ENCODE measurements at regions not wholly inside any gene's neighbourhood (a gene's known extent, or its start where the extent isn't known, plus 50 kb on each side); places are given as distances from the start of the nearest gene placed in this dataset.

- H3K27ac Mint-ChIP-seq, result no peak overlapping the region
- H3K4me3 Mint-ChIP-seq, result no peak overlapping the region
Observed at GRCh38 chr4:154004016-154004415, 215.1 kb upstream of the SFRP2 start.

GRCh38 chr4:154003378-154003777 lies 214.5 kb upstream of the SFRP2 start:
- no peak overlapping the region for H3K4me3 Mint-ChIP-seq
- H3K27me3 Mint-ChIP-seq, result no peaks in the 10 kb centered on the region
- H3K36me3 Mint-ChIP-seq, result no peaks in the 10 kb centered on the region
- H3K9me3 Mint-ChIP-seq, result no peaks in the 10 kb centered on the region
- no peaks in the 10 kb centered on the region for H3K4me1 Mint-ChIP-seq
- no peak overlapping the region for H3K27ac Mint-ChIP-seq
- CTCF ChIA-PET, result no interaction called here
- no peak for DNase-seq

More at GRCh38 chr4:154004016-154004415, 215.1 kb upstream of the SFRP2 start:
- H3K9me3 Mint-ChIP-seq, result no peaks in the 10 kb centered on the region
- H3K4me1 Mint-ChIP-seq, result no peaks in the 10 kb centered on the region
- CTCF ChIA-PET, result no interaction called here
- no peaks in the 10 kb centered on the region for H3K27me3 Mint-ChIP-seq
- DNase-seq, result no peak
- H3K36me3 Mint-ChIP-seq, result no peaks in the 10 kb centered on the region

- no peak overlapping the region for H3K27ac Mint-ChIP-seq
- no peaks in the 10 kb centered on the region for H3K4me1 Mint-ChIP-seq
- no peak overlapping the region for H3K4me3 Mint-ChIP-seq
- DNase-seq, result no peak
- CTCF ChIA-PET, result no interaction called here
- H3K9me3 Mint-ChIP-seq, result peaks cover 6% of the 10 kb centered on the region
- H3K36me3 Mint-ChIP-seq, result no peaks in the 10 kb centered on the region
- peaks cover 9% of the 10 kb centered on the region for H3K27me3 Mint-ChIP-seq
Observed at GRCh38 chr4:154001193-154001592, 212.3 kb upstream of the SFRP2 start.

- Mint-ChIP-seq H3K4me3 (no peak overlapping the region), H3K27ac (no peak overlapping the region), H3K9me3 (peaks cover 7% of the 10 kb centered on the region), H3K4me1 (no peaks in the 10 kb centered on the region), H3K27me3 (peaks cover 9% of the 10 kb centered on the region), H3K36me3 (no peaks in the 10 kb centered on the region)
- DNase-seq, result no peak
- CTCF ChIA-PET, result no interaction called here
Observed at GRCh38 chr4:153997516-153997915, 208.6 kb upstream of the SFRP2 start.

GRCh38 chr4:153989505-153989904 lies 200.6 kb upstream of the SFRP2 start:
- H3K36me3 Mint-ChIP-seq, result no peaks in the 10 kb centered on the region
- no peaks in the 10 kb centered on the region for H3K4me1 Mint-ChIP-seq
- H3K27me3 Mint-ChIP-seq, result peaks cover 4% of the 10 kb centered on the region
- CTCF ChIA-PET, result no interaction called here
- DNase-seq, result no peak
- no peak overlapping the region for H3K4me3 Mint-ChIP-seq
- H3K27ac Mint-ChIP-seq, result no peak overlapping the region
- H3K9me3 Mint-ChIP-seq, result no peaks in the 10 kb centered on the region

GRCh38 chr4:153988492-153989363 lies 199.8 kb upstream of the SFRP2 start:
- Mint-ChIP-seq H3K9me3 (no peaks in the 10 kb centered on the region), H3K4me3 (no peak overlapping the region), H3K4me1 (no peaks in the 10 kb centered on the region), H3K27ac (no peak overlapping the region), H3K36me3 (no peaks in the 10 kb centered on the region), H3K27me3 (peaks cover 4% of the 10 kb centered on the region)
- CTCF ChIA-PET, result no interaction called here
- no peak for DNase-seq

- Mint-ChIP-seq H3K4me3 (no peak overlapping the region), H3K27me3 (peaks cover 4% of the 10 kb centered on the region)
- CTCF ChIA-PET, result no interaction called here
Observed at GRCh38 chr4:153987291-153987690, 198.4 kb upstream of the SFRP2 start.

GRCh38 chr4:153976954-153977353 lies 188.1 kb upstream of the SFRP2 start:
- H3K27me3 Mint-ChIP-seq, result no peaks in the 10 kb centered on the region

More at GRCh38 chr4:153987291-153987690, 198.4 kb upstream of the SFRP2 start:
- no peaks in the 10 kb centered on the region for H3K36me3 Mint-ChIP-seq
- DNase-seq, result no peak
- no peak overlapping the region for H3K27ac Mint-ChIP-seq
- H3K9me3 Mint-ChIP-seq, result no peaks in the 10 kb centered on the region
- no peaks in the 10 kb centered on the region for H3K4me1 Mint-ChIP-seq

GRCh38 chr4:153974452-153974851 lies 185.6 kb upstream of the SFRP2 start:
- no peak for DNase-seq
- no peak overlapping the region for H3K27ac Mint-ChIP-seq
- no peak overlapping the region for H3K4me3 Mint-ChIP-seq
- H3K27me3 Mint-ChIP-seq, result no peaks in the 10 kb centered on the region
- CTCF ChIA-PET, result no interaction called here
- no peaks in the 10 kb centered on the region for H3K36me3 Mint-ChIP-seq
- peaks cover 16% of the 10 kb centered on the region for H3K9me3 Mint-ChIP-seq
- H3K4me1 Mint-ChIP-seq, result no peaks in the 10 kb centered on the region

More at GRCh38 chr4:153976954-153977353, 188.1 kb upstream of the SFRP2 start:
- no peaks in the 10 kb centered on the region for H3K36me3 Mint-ChIP-seq
- H3K9me3 Mint-ChIP-seq, result peaks cover 16% of the 10 kb centered on the region
- no peaks in the 10 kb centered on the region for H3K4me1 Mint-ChIP-seq
- no peak for DNase-seq
- CTCF ChIA-PET, result no interaction called here
- no peak overlapping the region for H3K4me3 Mint-ChIP-seq
- no peak overlapping the region for H3K27ac Mint-ChIP-seq

- Mint-ChIP-seq H3K4me1 (no peaks in the 10 kb centered on the region), H3K27me3 (no peaks in the 10 kb centered on the region)
- CTCF ChIA-PET, result no interaction called here
Observed at GRCh38 chr4:153973942-153974341, 185.1 kb upstream of the SFRP2 start.

GRCh38 chr4:153971899-153972298 lies 183.0 kb upstream of the SFRP2 start:
- H3K27me3 Mint-ChIP-seq, result no peaks in the 10 kb centered on the region
- no peak overlapping the region for H3K4me3 Mint-ChIP-seq
- H3K9me3 Mint-ChIP-seq, result peaks cover 16% of the 10 kb centered on the region
- CTCF ChIA-PET, result no interaction called here
- no peak for DNase-seq
- no peak overlapping the region for H3K27ac Mint-ChIP-seq
- no peaks in the 10 kb centered on the region for H3K36me3 Mint-ChIP-seq
- no peaks in the 10 kb centered on the region for H3K4me1 Mint-ChIP-seq

More at GRCh38 chr4:153973942-153974341, 185.1 kb upstream of the SFRP2 start:
- H3K27ac Mint-ChIP-seq, result no peak overlapping the region
- H3K4me3 Mint-ChIP-seq, result no peak overlapping the region
- no peaks in the 10 kb centered on the region for H3K36me3 Mint-ChIP-seq
- DNase-seq, result no peak
- peaks cover 16% of the 10 kb centered on the region for H3K9me3 Mint-ChIP-seq

GRCh38 chr4:153970169-153970568 lies 181.3 kb upstream of the SFRP2 start:
- Mint-ChIP-seq H3K4me1 (no peaks in the 10 kb centered on the region), H3K4me3 (no peak overlapping the region), H3K27me3 (no peaks in the 10 kb centered on the region), H3K27ac (no peak overlapping the region), H3K9me3 (peaks cover 12% of the 10 kb centered on the region), H3K36me3 (no peaks in the 10 kb centered on the region)
- no peak for DNase-seq
- CTCF ChIA-PET, result no interaction called here

- DNase-seq, result no peak
- H3K36me3 Mint-ChIP-seq, result no peaks in the 10 kb centered on the region
Observed at GRCh38 chr4:153969542-153969941, 180.7 kb upstream of the SFRP2 start.

GRCh38 chr4:153966641-153967040 lies 177.8 kb upstream of the SFRP2 start:
- CTCF ChIA-PET, result no interaction called here
- H3K27ac Mint-ChIP-seq, result no peak overlapping the region
- H3K36me3 Mint-ChIP-seq, result no peaks in the 10 kb centered on the region
- H3K27me3 Mint-ChIP-seq, result peaks cover 4% of the 10 kb centered on the region
- DNase-seq, result no peak
- H3K9me3 Mint-ChIP-seq, result no peaks in the 10 kb centered on the region
- no peaks in the 10 kb centered on the region for H3K4me1 Mint-ChIP-seq
- no peak overlapping the region for H3K4me3 Mint-ChIP-seq

More at GRCh38 chr4:153969542-153969941, 180.7 kb upstream of the SFRP2 start:
- Mint-ChIP-seq H3K4me1 (no peaks in the 10 kb centered on the region), H3K27me3 (no peaks in the 10 kb centered on the region), H3K27ac (no peak overlapping the region), H3K9me3 (peaks cover 8% of the 10 kb centered on the region), H3K4me3 (no peak overlapping the region)
- CTCF ChIA-PET, result no interaction called here

GRCh38 chr4:153963216-153963615 lies 174.3 kb upstream of the SFRP2 start:
- Mint-ChIP-seq H3K27me3 (peaks cover 4% of the 10 kb centered on the region), H3K4me1 (no peaks in the 10 kb centered on the region), H3K27ac (no peak overlapping the region), H3K9me3 (no peaks in the 10 kb centered on the region), H3K4me3 (no peak overlapping the region), H3K36me3 (no peaks in the 10 kb centered on the region)
- CTCF ChIA-PET, result no interaction called here
- DNase-seq, result no peak

Measured in activated naive CD4-positive, alpha-beta T cell treated with anti-CD3 and anti-CD28 coated beads, Interleukin-2, amount 10 ng/mL, durations not matched to agents 7 days and 5 days (primary cell).